SJCRH30 (cell line): ENCODE measurements at regions not wholly inside any gene's neighbourhood (a gene's known extent, or its start where the extent isn't known, plus 50 kb on each side); places are given as distances from the start of the nearest gene placed in this dataset.
"Not testable (repeated sequence)": the region's sequence is repeated elsewhere in the genome, so short reads cannot be mapped to it uniquely, and the experiment has no call there.

ENCODE experiments used
- DNase-seq, 2 experiments: peaks; one replicate each; pipeline ENCODE4 v3.0.0-alpha.2; 2015 to 2020
- H3K27ac ChIP-seq: fragments of 250-450 bp; sonication (Bioruptor Pico); 2 replicates; pipeline ENCODE4 v1.5.1; 2020; ENCODE audit warnings: mild to moderate bottlenecking, moderate library complexity
- H3K27me3 ChIP-seq: fragments of 250-450 bp; sonication (Bioruptor Pico); 2 replicates; pipeline ENCODE4 v1.5.1; 2020; ENCODE audit warnings: mild to moderate bottlenecking, moderate library complexity
- H3K36me3 ChIP-seq: fragments of 250-450 bp; sonication (Bioruptor Pico); 2 replicates; pipeline ENCODE4 v1.5.1; 2020; ENCODE audit warnings: mild to moderate bottlenecking, moderate library complexity
- H3K4me1 ChIP-seq: fragments of 250-450 bp; sonication (Bioruptor Pico); 2 replicates; pipeline ENCODE4 v1.5.1; 2020; ENCODE audit warnings: mild to moderate bottlenecking, moderate library complexity
- H3K4me3 ChIP-seq: fragments of 250-450 bp; sonication (Bioruptor Pico); 2 replicates; pipeline ENCODE4 v1.5.1; 2020; ENCODE audit warnings: mild to moderate bottlenecking, moderate library complexity
- H3K9me3 ChIP-seq: fragments of 250-450 bp; sonication (Bioruptor Pico); replicated peaks from 2 replicates; pipeline ENCODE4 v1.5.1; 2020; ENCODE audit warnings: mild to moderate bottlenecking, moderate library complexity

GRCh38 chr22:12541412-12542170, 2986.4 kb upstream of the OR11H1 start:
- not testable (repeated sequence) for H3K27me3 ChIP-seq, H3K9me3 ChIP-seq, H3K4me1 ChIP-seq, H3K4me3 ChIP-seq, H3K36me3 ChIP-seq, H3K27ac ChIP-seq, DNase-seq

- H3K4me1 ChIP-seq, H3K36me3 ChIP-seq, H3K27me3 ChIP-seq, H3K4me3 ChIP-seq, DNase-seq, H3K9me3 ChIP-seq, H3K27ac ChIP-seq: not testable (repeated sequence)
These were observed 2974.6 kb upstream of the OR11H1 start for GRCh38 chr22:12553366-12553765.

- not testable (repeated sequence) for H3K27ac ChIP-seq, H3K9me3 ChIP-seq, DNase-seq, H3K4me3 ChIP-seq, H3K4me1 ChIP-seq, H3K36me3 ChIP-seq, H3K27me3 ChIP-seq
These were observed 2973.3 kb upstream of the OR11H1 start for GRCh38 chr22:12554648-12555192.

GRCh38 chr22:12571500-12571899, 2956.5 kb upstream of the OR11H1 start:
- H3K4me1 ChIP-seq, H3K4me3 ChIP-seq, DNase-seq: not testable (repeated sequence)

GRCh38 chr22:12579655-12580054, 2948.3 kb upstream of the OR11H1 start:
- H3K27me3 ChIP-seq, H3K4me3 ChIP-seq, DNase-seq, H3K9me3 ChIP-seq, H3K36me3 ChIP-seq, H3K27ac ChIP-seq, H3K4me1 ChIP-seq: not testable (repeated sequence)

More at GRCh38 chr22:12571500-12571899, 2956.5 kb upstream of the OR11H1 start:
- not testable (repeated sequence) for H3K9me3 ChIP-seq, H3K27me3 ChIP-seq, H3K36me3 ChIP-seq, H3K27ac ChIP-seq

- not testable (repeated sequence) for H3K27ac ChIP-seq, H3K4me3 ChIP-seq, H3K4me1 ChIP-seq, H3K36me3 ChIP-seq, H3K9me3 ChIP-seq, DNase-seq, H3K27me3 ChIP-seq
These were observed 2943.5 kb upstream of the OR11H1 start for GRCh38 chr22:12584457-12584856.

- not testable (repeated sequence) for H3K36me3 ChIP-seq, H3K4me1 ChIP-seq, DNase-seq, H3K27me3 ChIP-seq, H3K4me3 ChIP-seq, H3K27ac ChIP-seq, H3K9me3 ChIP-seq
These were observed 2943.1 kb upstream of the OR11H1 start for GRCh38 chr22:12584874-12585273.

- not testable (repeated sequence) for H3K27me3 ChIP-seq, H3K27ac ChIP-seq, H3K36me3 ChIP-seq, H3K4me3 ChIP-seq, H3K9me3 ChIP-seq, H3K4me1 ChIP-seq, DNase-seq
These were observed 2932.3 kb upstream of the OR11H1 start for GRCh38 chr22:12595724-12596123.

GRCh38 chr22:12597778-12598177, 2930.2 kb upstream of the OR11H1 start:
- H3K4me3 ChIP-seq, H3K36me3 ChIP-seq, H3K4me1 ChIP-seq, H3K27me3 ChIP-seq, H3K27ac ChIP-seq, H3K9me3 ChIP-seq, DNase-seq: not testable (repeated sequence)

GRCh38 chr22:12601510-12601869, 2926.5 kb upstream of the OR11H1 start:
- not testable (repeated sequence) for H3K4me3 ChIP-seq, DNase-seq, H3K27me3 ChIP-seq, H3K4me1 ChIP-seq, H3K27ac ChIP-seq, H3K9me3 ChIP-seq, H3K36me3 ChIP-seq

- DNase-seq: no peak
- Histone ChIP-seq H3K27ac (no peak overlapping the region), H3K4me3 (no peak overlapping the region)
These were observed 2925.9 kb upstream of the OR11H1 start for GRCh38 chr22:12601870-12602779.

GRCh38 chr22:12603399-12603798, 2924.6 kb upstream of the OR11H1 start:
- DNase-seq, H3K27me3 ChIP-seq, H3K9me3 ChIP-seq, H3K36me3 ChIP-seq, H3K27ac ChIP-seq, H3K4me3 ChIP-seq, H3K4me1 ChIP-seq: not testable (repeated sequence)

More at GRCh38 chr22:12601870-12602779, 2925.9 kb upstream of the OR11H1 start:
- Histone ChIP-seq H3K27me3 (no peaks in the 10 kb centered on the region), H3K36me3 (no peaks in the 10 kb centered on the region), H3K4me1 (no peaks in the 10 kb centered on the region), H3K9me3 (no peaks in the 10 kb centered on the region)

- not testable (repeated sequence) for H3K27me3 ChIP-seq, DNase-seq, H3K4me1 ChIP-seq, H3K36me3 ChIP-seq, H3K9me3 ChIP-seq, H3K4me3 ChIP-seq, H3K27ac ChIP-seq
These were observed 2924.2 kb upstream of the OR11H1 start for GRCh38 chr22:12603833-12604232.

GRCh38 chr22:12608454-12608853, 2919.5 kb upstream of the OR11H1 start:
- H3K36me3 ChIP-seq, H3K4me3 ChIP-seq, H3K4me1 ChIP-seq, H3K9me3 ChIP-seq, H3K27me3 ChIP-seq, H3K27ac ChIP-seq, DNase-seq: not testable (repeated sequence)

GRCh38 chr22:12613199-12613598, 2914.8 kb upstream of the OR11H1 start:
- Histone ChIP-seq H3K36me3 (no peaks in the 10 kb centered on the region), H3K9me3 (no peaks in the 10 kb centered on the region), H3K27me3 (no peaks in the 10 kb centered on the region), H3K4me1 (no peaks in the 10 kb centered on the region), H3K4me3 (no peak overlapping the region), H3K27ac (no peak overlapping the region)
- DNase-seq: no peak
